HCT116 (cell line): ENCODE measurements at regions not wholly inside any gene's neighbourhood (a gene's known extent, or its start where the extent isn't known, plus 50 kb on each side); places are given as distances from the start of the nearest gene placed in this dataset.

Experiments used
- ATAC-seq: fragments of 200-7000 bp; cut with Tn5 transposase; 2 replicates; pipeline ENCODE4 v1.9.1; 2020; ENCODE audit warnings: mild to moderate bottlenecking, moderate library complexity
- BruUV-seq: library from RNA; stranded (reverse); fragments of 400-500 nt; replicated peaks from 2 replicates; lab custom pipeline; 2021; lab: Mats Ljungman, UMichigan
- CTCF ChIA-PET: fragments of 300-600 bp; sonication (Branson Sonifier 250); formaldehyde crosslinking; loops from one replicate; lab custom pipeline; 2021; ENCODE audit warnings: antibody characterized with exemption; lab: Charles Lee
- POLR2A ChIA-PET: fragments of 300-600, 350-600 bp; sonication (Branson Sonifier 250); formaldehyde crosslinking; loops from one replicate; lab custom pipeline; 2021; ENCODE audit warnings: antibody characterized with exemption; lab: Charles Lee
- RAD21 ChIA-PET, 2 experiments: fragments of 300-600 bp; sonication (Branson Sonifier 250); formaldehyde crosslinking; loops; one replicate each; lab custom pipeline; 2023; ENCODE audit warnings: low total read pairs in 2 of 2; ENCODE audit not compliant: uncharacterized antibody in 2 of 2, unreplicated experiment in 2 of 2, low non-redundant PET in 1 of 2; lab: Charles Lee
- DNase-seq: peaks from one replicate; pipeline ENCODE4 v3.0.0-alpha.2; 2010; ENCODE audit warnings: low read depth, low spot score
- H2AFZ ChIP-seq: fragments of 200-600 bp; shearing (Covaris generic), sonication (generic); 2 replicates; pipeline ENCODE4 v1.6.1; 2017; ENCODE audit warnings: low read depth, mixed run types, mixed read lengths, antibody characterized with exemption, low read length; ENCODE audit not compliant: poor library complexity, severe bottlenecking
- H3K27ac ChIP-seq: 2 replicates; pipeline ENCODE4 v1.5.1; 2012; ENCODE audit warnings: low read depth, low read length
- H3K27me3 ChIP-seq: fragments of 200-600 bp; sonication (generic); 2 replicates; pipeline ENCODE4 v1.6.1; 2016; ENCODE audit warnings: mixed run types, low read length, mixed read lengths; ENCODE audit not compliant: insufficient read depth
- H3K36me3 ChIP-seq, 2 experiments: fragments of 200-500 bp in 1 of 2; fragments of 200-600 bp in 1 of 2; sonication (Bioruptor generic) in 1 of 2; sonication (generic) in 1 of 2; 2 replicates each; pipeline versions ENCODE4 v1.5.1 to v1.6.1; 2014 to 2016; ENCODE audit warnings: low read length in 2 of 2, inconsistent platforms in 1 of 2, mixed read lengths in 1 of 2, mixed run types in 1 of 2; ENCODE audit not compliant: insufficient read depth in 2 of 2, control insufficient read depth in 1 of 2
- H3K4me1 ChIP-seq, 2 experiments: fragments of 200-600 bp in 1 of 2; sonication (generic) in 1 of 2; 2 replicates each; pipeline versions ENCODE4 v1.5.1 to v1.6.1; 2012 to 2017; ENCODE audit warnings: low read length in 2 of 2, inconsistent platforms in 1 of 2, mild to moderate bottlenecking in 1 of 2, mixed read lengths in 1 of 2, mixed run types in 1 of 2, moderate library complexity in 1 of 2; ENCODE audit not compliant: insufficient read depth in 2 of 2, control insufficient read depth in 1 of 2
- H3K4me2 ChIP-seq: fragments of 200-600 bp; sonication (generic); 2 replicates; pipeline ENCODE4 v1.6.1; 2017; ENCODE audit warnings: mixed run types, low read length, mixed read lengths
- H3K4me3 ChIP-seq, 2 experiments: fragments of 200-600 bp in 1 of 2; sonication (generic) in 1 of 2; replicated peaks in 1 of 2; 2 replicates each; pipeline ENCODE4 v1.5.1; 2011 to 2016; ENCODE audit warnings: low read length in 2 of 2, control low read depth in 1 of 2, low read depth in 1 of 2, mild to moderate bottlenecking in 1 of 2, mixed read lengths in 1 of 2, mixed run types in 1 of 2
- H3K79me2 ChIP-seq: fragments of 200-600 bp; sonication (generic); 2 replicates; pipeline ENCODE4 v1.6.1; 2017; ENCODE audit warnings: mild to moderate bottlenecking, mixed run types, low read length, moderate library complexity, mixed read lengths; ENCODE audit not compliant: insufficient read depth
- H3K9ac ChIP-seq: fragments of 200-600 bp; sonication (generic); 2 replicates; pipeline ENCODE4 v1.6.1; 2016; ENCODE audit warnings: low read length, mixed read lengths
- H3K9me2 ChIP-seq: fragments of 200-600 bp; sonication (generic), shearing (Covaris generic); 2 replicates; pipeline ENCODE4 v1.6.1; 2017; ENCODE audit warnings: mixed run types, mild to moderate bottlenecking, moderate library complexity; ENCODE audit not compliant: insufficient read depth
- H3K9me3 ChIP-seq, 2 experiments: fragments of 200-500 bp in 1 of 2; fragments of 200-600 bp in 1 of 2; sonication (Bioruptor generic) in 1 of 2; sonication (generic) in 1 of 2; 2 replicates each; pipeline ENCODE4 v1.6.1; 2014 to 2017; ENCODE audit warnings: low read length in 2 of 2, mixed read lengths in 2 of 2, inconsistent platforms in 1 of 2, low read depth in 1 of 2, mild to moderate bottlenecking in 1 of 2, mixed run types in 1 of 2, moderate library complexity in 1 of 2; ENCODE audit not compliant: control insufficient read depth in 1 of 2, insufficient read depth in 1 of 2
- H4K20me1 ChIP-seq: fragments of 200-600 bp; sonication (generic), shearing (Covaris generic); 2 replicates; pipeline ENCODE4 v1.6.1; 2017; ENCODE audit warnings: mixed run types, mild to moderate bottlenecking, moderate library complexity; ENCODE audit not compliant: insufficient read depth
- ATF3 ChIP-seq: IDR thresholded peaks from 2 replicates; pipeline ENCODE4 v1.6.1; 2012
- CTCF ChIP-seq, 3 experiments: fragments of 200-600 bp in 1 of 3; sonication (generic) in 1 of 3; IDR thresholded peaks in 2 of 3; conservative IDR thresholded peaks in 1 of 3; 2 replicates each; pipeline ENCODE4 v1.5.1; 2012 to 2017; ENCODE audit warnings: low read depth in 2 of 3, low read length in 2 of 3, antibody characterized with exemption in 1 of 3, borderline replicate concordance in 1 of 3, control low read depth in 1 of 3, mild to moderate bottlenecking in 1 of 3, mixed read lengths in 1 of 3, mixed run types in 1 of 3, moderate library complexity in 1 of 3; ENCODE audit not compliant: insufficient read depth in 1 of 3
- EZH2phosphoT487 ChIP-seq: fragments of 200-600 bp; IDR thresholded peaks from 2 replicates; pipeline ENCODE4 v1.6.1; 2018; ENCODE audit warnings: antibody characterized with exemption, borderline replicate concordance
- FOSL1 ChIP-seq: IDR thresholded peaks from 2 replicates; pipeline ENCODE4 v1.6.1; 2012; ENCODE audit warnings: low read depth
- JUND ChIP-seq: IDR thresholded peaks from 2 replicates; pipeline ENCODE4 v1.6.1; 2012
- POLR2A ChIP-seq: IDR thresholded peaks from 2 replicates; pipeline ENCODE4 v1.7.0; 2011; ENCODE audit warnings: borderline replicate concordance; ENCODE audit not compliant: insufficient read depth, insufficient read length; ENCODE audit errors: extremely low read depth
- SP1 ChIP-seq: IDR thresholded peaks from 2 replicates; pipeline ENCODE4 v1.6.1; 2012; ENCODE audit warnings: low read depth
- SRF ChIP-seq: IDR thresholded peaks from 2 replicates; pipeline ENCODE4 v1.6.1; 2012; ENCODE audit warnings: low read depth
- ZFX ChIP-seq: fragments of 450-650 bp; IDR thresholded peaks from 2 replicates; pipeline ENCODE4 v1.6.1; 2017
- intact Hi-C: fragments of 100-400 bp; cut with micrococcal nuclease; formaldehyde crosslinking; loops from 2 replicates; pipeline ENCODE4 v1.10.0; 2022
- TF ChIP-seq, protein P1 (sequence below): IDR thresholded peaks from 2 replicates; pipeline ENCODE4 v1.6.1; 2011; ENCODE audit warnings: mild to moderate bottlenecking, low read length, moderate library complexity; ENCODE audit not compliant: insufficient replicate concordance; ENCODE audit errors: extremely low read depth
- TF ChIP-seq, protein P2 (sequence below): IDR thresholded peaks from 2 replicates; pipeline ENCODE4 v1.6.1; 2012; ENCODE audit warnings: low read depth

- no peak for TF ChIP-seq ATF3
- no peak for TF ChIP-seq JUND
- TF ChIP-seq SP1 = no peak
These were observed 158.4 kb upstream of the ADARB2 start (continued) for GRCh38 chr10:1895691-1896090.

DNA sequence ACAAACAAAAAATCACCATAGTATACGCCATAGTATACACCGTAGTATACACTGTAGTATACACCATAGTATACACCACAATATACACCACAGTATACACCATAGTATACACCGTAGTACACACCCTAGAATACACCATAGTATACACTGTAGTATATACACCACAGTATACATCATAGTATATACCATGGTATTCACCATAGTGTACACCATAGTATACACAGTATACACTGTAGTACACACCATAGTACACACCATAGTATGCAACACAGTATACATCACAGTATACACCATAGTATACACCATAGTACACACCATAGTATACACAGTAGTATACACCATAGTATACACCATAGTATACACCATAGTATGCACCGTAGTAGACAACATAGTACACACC lies 157.6 kb upstream of the ADARB2 start:
- Histone ChIP-seq H3K4me1 (no peaks in the 10 kb centered on the region), H3K79me2 (no peaks in the 10 kb centered on the region)
- TF ChIP-seq CTCF (IDR thresholded peaks at IDR 0.05 in 2 of 3, conservative IDR thresholded peaks at IDR 0.05 in 1 of 3; ENCODE audit: borderline replicate concordance in 1 of 3, insufficient read depth in 1 of 3, low read depth in 2 of 3, low read length in 2 of 3) = no peak
- TF ChIP-seq, all 23 proteins: peak for 0
- Histone ChIP-seq H3K36me3 (no peaks in the 10 kb centered on the region), H3K4me2 (no peak overlapping the region), H2AFZ (no peak overlapping the region), H3K9me2 (no peaks in the 10 kb centered on the region), H3K4me3 (no peak overlapping the region), H3K27me3 (no peaks in the 10 kb centered on the region), H3K27ac (no peak overlapping the region), H3K9ac (no peak overlapping the region), H4K20me1 (no peaks in the 10 kb centered on the region), H3K9me3 (peaks cover 4 to 19% of the 10 kb centered on the region in 2 experiments; a peak in 2 of 4 replicates)
- ATAC-seq (no peak), DNase-seq (no peak)
- POLR2A ChIA-PET = no interaction called here
- no TSS peak for BruUV-seq
- CTCF ChIA-PET = no interaction called here
- intact Hi-C loops = no loop called here
- RAD21 ChIA-PET = no interaction called here

DNA sequence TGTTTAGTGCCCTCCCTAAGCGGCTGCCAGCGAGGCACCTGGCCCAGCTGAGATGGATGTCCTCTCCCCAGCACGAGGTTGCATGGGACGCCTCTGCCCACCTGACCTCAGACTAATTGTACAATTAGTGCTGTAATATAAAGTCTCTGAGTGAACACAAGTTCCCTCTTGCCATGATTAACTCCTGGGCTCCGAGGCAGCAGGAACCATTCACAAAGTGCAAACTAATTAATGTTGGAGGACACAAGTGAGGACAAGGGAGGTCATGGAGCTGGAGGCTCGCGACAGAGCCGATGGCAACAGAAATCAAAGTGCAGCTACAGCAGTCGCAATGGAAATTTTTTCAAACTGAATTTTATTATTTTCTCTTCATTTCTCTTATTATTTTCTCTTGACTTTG lies 156.6 kb upstream of the ADARB2 start:
- DNase-seq (no peak), ATAC-seq (no peak)
- CTCF ChIA-PET = no interaction called here
- TF ChIP-seq, protein P1, sequence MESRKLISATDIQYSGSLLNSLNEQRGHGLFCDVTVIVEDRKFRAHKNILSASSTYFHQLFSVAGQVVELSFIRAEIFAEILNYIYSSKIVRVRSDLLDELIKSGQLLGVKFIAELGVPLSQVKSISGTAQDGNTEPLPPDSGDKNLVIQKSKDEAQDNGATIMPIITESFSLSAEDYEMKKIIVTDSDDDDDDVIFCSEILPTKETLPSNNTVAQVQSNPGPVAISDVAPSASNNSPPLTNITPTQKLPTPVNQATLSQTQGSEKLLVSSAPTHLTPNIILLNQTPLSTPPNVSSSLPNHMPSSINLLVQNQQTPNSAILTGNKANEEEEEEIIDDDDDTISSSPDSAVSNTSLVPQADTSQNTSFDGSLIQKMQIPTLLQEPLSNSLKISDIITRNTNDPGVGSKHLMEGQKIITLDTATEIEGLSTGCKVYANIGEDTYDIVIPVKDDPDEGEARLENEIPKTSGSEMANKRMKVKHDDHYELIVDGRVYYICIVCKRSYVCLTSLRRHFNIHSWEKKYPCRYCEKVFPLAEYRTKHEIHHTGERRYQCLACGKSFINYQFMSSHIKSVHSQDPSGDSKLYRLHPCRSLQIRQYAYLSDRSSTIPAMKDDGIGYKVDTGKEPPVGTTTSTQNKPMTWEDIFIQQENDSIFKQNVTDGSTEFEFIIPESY = no peak
- no peak for TF ChIP-seq SRF
- TF ChIP-seq ZFX = no peak
- TF ChIP-seq EZH2phosphoT487 = no peak
- TF ChIP-seq, protein P2, sequence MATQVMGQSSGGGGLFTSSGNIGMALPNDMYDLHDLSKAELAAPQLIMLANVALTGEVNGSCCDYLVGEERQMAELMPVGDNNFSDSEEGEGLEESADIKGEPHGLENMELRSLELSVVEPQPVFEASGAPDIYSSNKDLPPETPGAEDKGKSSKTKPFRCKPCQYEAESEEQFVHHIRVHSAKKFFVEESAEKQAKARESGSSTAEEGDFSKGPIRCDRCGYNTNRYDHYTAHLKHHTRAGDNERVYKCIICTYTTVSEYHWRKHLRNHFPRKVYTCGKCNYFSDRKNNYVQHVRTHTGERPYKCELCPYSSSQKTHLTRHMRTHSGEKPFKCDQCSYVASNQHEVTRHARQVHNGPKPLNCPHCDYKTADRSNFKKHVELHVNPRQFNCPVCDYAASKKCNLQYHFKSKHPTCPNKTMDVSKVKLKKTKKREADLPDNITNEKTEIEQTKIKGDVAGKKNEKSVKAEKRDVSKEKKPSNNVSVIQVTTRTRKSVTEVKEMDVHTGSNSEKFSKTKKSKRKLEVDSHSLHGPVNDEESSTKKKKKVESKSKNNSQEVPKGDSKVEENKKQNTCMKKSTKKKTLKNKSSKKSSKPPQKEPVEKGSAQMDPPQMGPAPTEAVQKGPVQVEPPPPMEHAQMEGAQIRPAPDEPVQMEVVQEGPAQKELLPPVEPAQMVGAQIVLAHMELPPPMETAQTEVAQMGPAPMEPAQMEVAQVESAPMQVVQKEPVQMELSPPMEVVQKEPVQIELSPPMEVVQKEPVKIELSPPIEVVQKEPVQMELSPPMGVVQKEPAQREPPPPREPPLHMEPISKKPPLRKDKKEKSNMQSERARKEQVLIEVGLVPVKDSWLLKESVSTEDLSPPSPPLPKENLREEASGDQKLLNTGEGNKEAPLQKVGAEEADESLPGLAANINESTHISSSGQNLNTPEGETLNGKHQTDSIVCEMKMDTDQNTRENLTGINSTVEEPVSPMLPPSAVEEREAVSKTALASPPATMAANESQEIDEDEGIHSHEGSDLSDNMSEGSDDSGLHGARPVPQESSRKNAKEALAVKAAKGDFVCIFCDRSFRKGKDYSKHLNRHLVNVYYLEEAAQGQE = no peak
- TF ChIP-seq POLR2A = no peak
- TF ChIP-seq FOSL1 = no peak
- H3K9ac ChIP-seq = no peak overlapping the region
- no peaks in the 10 kb centered on the region for H3K9me2 ChIP-seq
- no peaks in the 10 kb centered on the region for H3K36me3 ChIP-seq
- BruUV-seq = no TSS peak
- POLR2A ChIA-PET = no interaction called here
- no peaks in the 10 kb centered on the region for H4K20me1 ChIP-seq
- intact Hi-C loops = no loop called here
- no peaks in the 10 kb centered on the region for H3K27me3 ChIP-seq
- no peak overlapping the region for H2AFZ ChIP-seq
- no peaks in the 10 kb centered on the region for H3K79me2 ChIP-seq
- RAD21 ChIA-PET = no interaction called here
- no peak overlapping the region for H3K4me2 ChIP-seq
- H3K4me1 ChIP-seq = no peaks in the 10 kb centered on the region
- H3K4me3 ChIP-seq = no peak overlapping the region
- H3K9me3 ChIP-seq = peaks cover 4 to 19% of the 10 kb centered on the region in 2 experiments; a peak in 2 of 4 replicates
- H3K27ac ChIP-seq = no peak overlapping the region
